ENCODE measurements at regions not wholly inside any gene's neighbourhood (a gene's known extent, or its start where the extent isn't known, plus 50 kb on each side); places are given as distances from the start of the nearest gene placed in this dataset.

DNA sequence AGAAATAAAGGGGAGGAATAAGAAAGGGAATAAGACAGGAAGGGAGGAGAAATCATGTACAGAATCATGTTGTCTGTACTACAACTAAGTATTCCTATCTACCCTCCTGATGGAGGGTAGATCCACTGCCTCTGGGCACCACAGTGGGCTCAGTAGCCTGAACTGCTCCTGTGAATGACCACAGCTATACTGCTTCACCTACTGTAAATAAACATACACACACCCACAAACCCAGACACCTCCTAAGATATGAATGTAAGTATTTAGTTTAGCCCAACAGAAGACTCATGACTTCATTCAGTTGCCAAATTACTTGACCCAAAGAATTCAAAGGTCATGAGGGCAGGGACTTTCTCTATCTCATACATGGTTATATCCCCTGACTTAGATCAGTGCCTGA is 177.3 kb upstream of the C11orf58 start:
- ChIA-PET POLR2A (no interaction called here), CTCF (no interaction called here)
- no peaks in the 10 kb centered on the region for H3K4me1 ChIP-seq (ENCODE audit: control insufficient read depth, insufficient read depth, low read length)
- no peak overlapping the region for H3K4me3 ChIP-seq (ENCODE audit: low read depth in 2 of 2, low read length in 2 of 2)
- TF ChIP-seq REST (IDR thresholded peaks at IDR 0.05; ENCODE audit: insufficient read depth in 1 of 2, low read depth in 2 of 2, low read length in 1 of 2) = no peak
- intact Hi-C loops (cut with micrococcal nuclease; ENCODE audit: unreplicated experiment) = no loop called here
- H3K27me3 ChIP-seq (ENCODE audit: control insufficient read depth, insufficient read depth, low read length) = no peaks in the 10 kb centered on the region
- BruUV-seq (replicated peaks) = no TSS peak
- H3K27ac ChIP-seq (ENCODE audit: low read length) = no peak overlapping the region
- ATAC-seq (no peak), DNase-seq (ENCODE audit: low read depth, low spot score) (no peak)
- in situ Hi-C loops (cut with HindIII; ENCODE audit: low pct_unique_long_range_greater_than_20kb, low sequenced_read_pairs) = no loop called here
- H3K9me3 ChIP-seq (ENCODE audit: control insufficient read depth, insufficient read depth, low read depth, low read length) = no peaks in the 10 kb centered on the region
- no peaks in the 10 kb centered on the region for H3K36me3 ChIP-seq (ENCODE audit: control insufficient read depth, insufficient read depth, low read length)

DNA sequence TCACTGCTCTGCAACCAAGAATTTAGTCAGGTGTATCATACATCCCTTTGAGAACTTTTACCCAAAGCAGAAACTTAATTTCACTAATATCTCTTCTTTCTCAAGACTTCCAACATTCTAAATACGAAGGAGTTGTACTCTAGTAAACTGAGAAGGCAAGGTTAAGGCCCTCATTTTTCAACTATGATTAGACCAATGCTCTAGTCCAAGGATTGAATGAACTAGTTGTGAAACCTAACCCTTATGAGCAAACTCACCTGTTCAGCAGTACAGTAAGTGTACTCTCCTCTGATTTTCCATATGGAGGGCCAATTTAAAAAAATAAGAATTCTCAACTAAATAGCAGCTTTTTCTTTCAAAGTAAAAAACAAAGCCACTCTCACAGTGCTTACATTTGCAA is 180.0 kb upstream of the C11orf58 start:
- Histone ChIP-seq H3K4me1 (ENCODE audit: control insufficient read depth, insufficient read depth, low read length) (no peaks in the 10 kb centered on the region), H3K27me3 (ENCODE audit: control insufficient read depth, insufficient read depth, low read length) (no peaks in the 10 kb centered on the region), H3K9me3 (ENCODE audit: control insufficient read depth, insufficient read depth, low read depth, low read length) (no peaks in the 10 kb centered on the region), H3K4me3 (ENCODE audit: low read depth in 2 of 2, low read length in 2 of 2) (no peak overlapping the region), H3K36me3 (ENCODE audit: control insufficient read depth, insufficient read depth, low read length) (no peaks in the 10 kb centered on the region), H3K27ac (ENCODE audit: low read length) (no peak overlapping the region)
- ChIA-PET POLR2A (no interaction called here), CTCF (interaction anchor here (0.6 kb wide), 1 partner anchor 589 kb away, joined by 3 read pairs; no protein-coding TSS in a partner anchor)
- in situ Hi-C loops (cut with HindIII; ENCODE audit: low pct_unique_long_range_greater_than_20kb, low sequenced_read_pairs) (no loop called here), intact Hi-C loops (cut with micrococcal nuclease; ENCODE audit: unreplicated experiment) (no loop called here)
- no peak for TF ChIP-seq REST (IDR thresholded peaks at IDR 0.05; ENCODE audit: insufficient read depth in 1 of 2, low read depth in 2 of 2, low read length in 1 of 2)
- no peak for TF ChIP-seq TCF7L2 (IDR thresholded peaks at IDR 0.05; ENCODE audit: low read depth, low read length)
- TF ChIP-seq, protein P1, sequence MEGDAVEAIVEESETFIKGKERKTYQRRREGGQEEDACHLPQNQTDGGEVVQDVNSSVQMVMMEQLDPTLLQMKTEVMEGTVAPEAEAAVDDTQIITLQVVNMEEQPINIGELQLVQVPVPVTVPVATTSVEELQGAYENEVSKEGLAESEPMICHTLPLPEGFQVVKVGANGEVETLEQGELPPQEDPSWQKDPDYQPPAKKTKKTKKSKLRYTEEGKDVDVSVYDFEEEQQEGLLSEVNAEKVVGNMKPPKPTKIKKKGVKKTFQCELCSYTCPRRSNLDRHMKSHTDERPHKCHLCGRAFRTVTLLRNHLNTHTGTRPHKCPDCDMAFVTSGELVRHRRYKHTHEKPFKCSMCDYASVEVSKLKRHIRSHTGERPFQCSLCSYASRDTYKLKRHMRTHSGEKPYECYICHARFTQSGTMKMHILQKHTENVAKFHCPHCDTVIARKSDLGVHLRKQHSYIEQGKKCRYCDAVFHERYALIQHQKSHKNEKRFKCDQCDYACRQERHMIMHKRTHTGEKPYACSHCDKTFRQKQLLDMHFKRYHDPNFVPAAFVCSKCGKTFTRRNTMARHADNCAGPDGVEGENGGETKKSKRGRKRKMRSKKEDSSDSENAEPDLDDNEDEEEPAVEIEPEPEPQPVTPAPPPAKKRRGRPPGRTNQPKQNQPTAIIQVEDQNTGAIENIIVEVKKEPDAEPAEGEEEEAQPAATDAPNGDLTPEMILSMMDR (IDR thresholded peaks at IDR 0.05) = no peak
- TF ChIP-seq SIN3A (IDR thresholded peaks at IDR 0.05; ENCODE audit: borderline replicate concordance, insufficient read depth, low read depth, low read length) = no peak
- no peak for TF ChIP-seq POLR2AphosphoS5 (IDR thresholded peaks at IDR 0.05; ENCODE audit: low read depth, low read length)
- ATAC-seq (no peak), DNase-seq (ENCODE audit: low read depth, low spot score) (no peak)
- no TSS peak for BruUV-seq (replicated peaks)
